ENCODE measurements at regions not wholly inside any gene's neighbourhood (a gene's known extent, or its start where the extent isn't known, plus 50 kb on each side); places are given as distances from the start of the nearest gene placed in this dataset.

DNA sequence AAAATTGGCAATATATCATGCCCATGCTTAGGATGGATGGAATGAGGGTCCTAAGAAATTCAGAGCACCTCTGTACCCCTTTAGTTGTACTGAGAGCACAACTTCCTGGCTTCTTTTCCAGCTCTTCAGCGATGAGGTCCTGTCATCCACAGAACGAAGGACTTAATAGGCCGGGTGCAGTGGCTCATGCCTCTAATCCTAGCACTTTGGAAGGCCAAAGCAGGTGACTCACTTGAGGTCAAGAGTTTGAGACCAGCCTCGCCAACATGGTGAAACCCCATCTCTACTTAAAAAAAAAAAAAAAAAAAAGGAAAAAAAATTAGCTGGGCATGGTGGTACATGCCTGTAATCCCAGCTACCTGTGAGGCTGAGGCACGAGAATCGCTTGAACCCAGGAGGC lies 125.3 kb upstream of the BMAL1 start:
- TF ChIP-seq POLR2A (IDR thresholded peaks at IDR 0.05) (no peak), CTCF (IDR thresholded peaks at IDR 0.05) (no peak), POLR2AphosphoS5 (IDR thresholded peaks at IDR 0.05) (no peak), EP300 (IDR thresholded peaks at IDR 0.05) (no peak)
